Dendritic cell treated with granulocyte-macrophage colony-stimulating factor and Interleukin-4, amounts not matched to agents 40 ng/mL and 50 ng/mL, for 4 days (primary cell): ENCODE measurements at regions not wholly inside any gene's neighbourhood (a gene's known extent, or its start where the extent isn't known, plus 50 kb on each side); places are given as distances from the start of the nearest gene placed in this dataset.
"Not testable (repeated sequence)": the region's sequence is repeated elsewhere in the genome, so short reads cannot be mapped to it uniquely, and the experiment has no call there.

ENCODE experiments used
- H3K27ac Mint-ChIP-seq: one replicate; pipeline ENCODE4 v1.8.0; 2022; ENCODE audit warnings: mild to moderate bottlenecking, mixed read lengths
- H3K27me3 Mint-ChIP-seq: one replicate; pipeline ENCODE4 v1.8.0; 2022; ENCODE audit warnings: mild to moderate bottlenecking, mixed read lengths
- H3K36me3 Mint-ChIP-seq: one replicate; pipeline ENCODE4 v1.8.0; 2022; ENCODE audit warnings: low read depth, mixed read lengths
- H3K4me1 Mint-ChIP-seq: one replicate; pipeline ENCODE4 v1.8.0; 2022; ENCODE audit warnings: low read depth, mixed read lengths
- H3K4me3 Mint-ChIP-seq: one replicate; pipeline ENCODE4 v1.8.0; 2022; ENCODE audit warnings: mild to moderate bottlenecking, moderate library complexity, mixed read lengths
- H3K9me3 Mint-ChIP-seq: one replicate; pipeline ENCODE4 v1.8.0; 2022; ENCODE audit warnings: mixed read lengths
- intact Hi-C: fragments of 100-400 bp; cut with micrococcal nuclease; formaldehyde crosslinking; loops from one replicate; pipeline ENCODE4 v1.15.0; 2022

DNA sequence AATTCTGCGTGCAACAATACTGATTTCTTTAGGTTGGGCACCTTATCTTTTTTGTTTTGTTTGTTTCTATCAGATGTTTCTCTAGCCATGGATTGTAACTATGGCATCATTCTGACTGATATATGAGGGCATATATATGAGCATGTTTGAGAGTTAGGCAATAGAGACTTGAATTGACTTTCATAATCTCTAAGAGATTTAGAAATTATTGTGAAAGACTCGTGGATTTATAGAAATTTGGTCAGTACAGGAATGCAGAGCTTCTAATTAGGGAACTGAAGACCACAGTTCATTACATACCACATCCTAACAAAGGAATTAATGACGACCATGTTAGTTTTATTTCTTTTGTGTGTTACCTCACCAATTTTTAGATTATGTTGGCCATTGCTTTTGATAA is 546.0 kb upstream of the GRAMD2B start:
- Mint-ChIP-seq H3K4me1 (no peaks in the 10 kb centered on the region), H3K27me3 (no peaks in the 10 kb centered on the region), H3K4me3 (no peak overlapping the region), H3K27ac (no peak overlapping the region), H3K9me3 (peaks cover 62% of the 10 kb centered on the region), H3K36me3 (no peaks in the 10 kb centered on the region)
- intact Hi-C loops = no loop called here

DNA sequence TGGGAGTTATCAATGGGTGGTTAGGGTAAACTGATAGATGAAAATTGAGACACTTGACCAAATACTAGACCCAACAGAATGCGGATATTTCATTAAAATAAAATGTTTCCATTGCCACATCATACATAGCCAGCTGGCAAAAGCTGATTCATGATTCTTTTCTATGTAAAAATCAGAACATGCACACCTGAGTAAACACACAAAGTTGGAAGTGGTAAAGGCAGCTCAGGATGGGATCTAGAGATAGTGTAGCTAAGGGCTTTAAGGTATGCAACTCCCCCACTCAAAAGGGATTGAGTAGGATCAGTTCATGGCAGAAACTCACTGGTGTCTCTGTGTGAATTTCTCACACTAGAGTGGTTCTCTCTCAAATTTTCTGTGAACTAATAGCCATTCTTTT is 541.1 kb upstream of the GRAMD2B start:
- Mint-ChIP-seq H3K9me3 (peaks cover 37% of the 10 kb centered on the region), H3K4me1 (no peaks in the 10 kb centered on the region), H3K36me3 (no peaks in the 10 kb centered on the region), H3K4me3 (no peak overlapping the region), H3K27me3 (no peaks in the 10 kb centered on the region), H3K27ac (no peak overlapping the region)
- intact Hi-C loops = no loop called here

DNA sequence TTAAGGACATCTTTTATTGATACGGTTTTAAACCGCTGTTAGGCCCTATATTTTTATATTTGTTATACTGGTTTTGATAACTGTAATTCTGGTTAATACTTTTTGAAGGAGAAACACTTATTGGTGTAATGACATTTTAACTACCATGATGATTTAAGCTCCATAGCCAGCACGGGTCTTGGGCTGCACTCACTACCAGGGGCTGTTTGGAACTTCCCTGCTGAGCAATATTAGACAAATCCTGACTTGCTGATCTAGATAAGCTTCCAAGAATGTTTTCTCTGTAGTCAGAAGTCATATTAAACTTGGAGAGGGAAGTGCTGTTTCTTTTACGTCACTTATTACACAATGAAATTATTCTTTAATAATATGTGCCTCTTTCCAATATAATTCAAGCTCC is 540.0 kb upstream of the GRAMD2B start:
- H3K4me3 Mint-ChIP-seq = no peak overlapping the region
- no peaks in the 10 kb centered on the region for H3K36me3 Mint-ChIP-seq
- no peak overlapping the region for H3K27ac Mint-ChIP-seq
- H3K27me3 Mint-ChIP-seq = no peaks in the 10 kb centered on the region
- intact Hi-C loops = no loop called here
- no peaks in the 10 kb centered on the region for H3K4me1 Mint-ChIP-seq
- peaks cover 45% of the 10 kb centered on the region for H3K9me3 Mint-ChIP-seq

DNA sequence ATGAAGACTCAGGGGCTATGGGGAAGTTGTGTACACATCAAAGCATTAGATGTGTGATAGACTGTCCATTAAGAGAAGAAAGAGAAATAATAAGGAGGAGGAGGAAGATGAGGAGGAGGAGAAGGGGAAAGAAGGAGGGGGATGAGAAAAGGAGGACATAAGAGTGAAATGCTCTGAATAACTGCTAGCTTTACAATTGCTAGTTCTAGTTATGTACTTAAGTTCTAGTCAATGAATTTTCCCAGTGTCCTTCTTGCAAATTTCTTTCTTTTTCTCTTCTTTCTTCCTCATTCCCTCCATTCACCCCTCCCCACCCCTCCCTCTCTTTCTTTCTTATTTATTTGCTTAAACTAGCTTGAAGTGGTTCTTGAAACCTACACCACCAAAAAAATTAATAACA is 534.9 kb upstream of the GRAMD2B start:
- Mint-ChIP-seq H3K27ac (no peak overlapping the region), H3K9me3 (peaks cover 50% of the 10 kb centered on the region), H3K36me3 (no peaks in the 10 kb centered on the region)

DNA sequence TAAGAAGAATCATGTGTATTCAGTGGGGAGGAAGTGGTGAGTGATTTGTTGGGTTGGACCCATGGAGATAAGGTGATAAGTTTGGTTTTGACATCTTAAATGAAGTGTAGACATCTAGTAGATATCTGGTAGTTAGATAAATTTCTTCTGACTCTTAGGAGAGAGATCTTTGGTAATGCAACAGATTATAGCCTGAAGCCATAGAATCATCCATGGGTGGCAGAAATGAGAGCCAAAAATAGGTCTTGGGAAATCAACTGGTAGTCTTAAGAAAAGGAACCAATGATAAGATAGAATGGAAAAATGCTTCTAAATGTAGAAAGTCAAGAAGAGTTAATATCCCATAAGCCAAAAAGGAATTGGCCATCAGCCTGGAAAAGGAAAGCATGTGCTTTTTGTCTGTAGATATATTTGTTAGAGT is 532.7 kb upstream of the GRAMD2B start:
- intact Hi-C loops = no loop called here
- Mint-ChIP-seq H3K4me1 (no peaks in the 10 kb centered on the region), H3K4me3 (no peak overlapping the region), H3K9me3 (peaks cover 49% of the 10 kb centered on the region), H3K27ac (no peak overlapping the region), H3K27me3 (no peaks in the 10 kb centered on the region), H3K36me3 (no peaks in the 10 kb centered on the region)

More for the DNA sequence above, 534.9 kb upstream of the GRAMD2B start:
- no peaks in the 10 kb centered on the region for H3K27me3 Mint-ChIP-seq
- no peaks in the 10 kb centered on the region for H3K4me1 Mint-ChIP-seq
- intact Hi-C loops = no loop called here
- no peak overlapping the region for H3K4me3 Mint-ChIP-seq

DNA sequence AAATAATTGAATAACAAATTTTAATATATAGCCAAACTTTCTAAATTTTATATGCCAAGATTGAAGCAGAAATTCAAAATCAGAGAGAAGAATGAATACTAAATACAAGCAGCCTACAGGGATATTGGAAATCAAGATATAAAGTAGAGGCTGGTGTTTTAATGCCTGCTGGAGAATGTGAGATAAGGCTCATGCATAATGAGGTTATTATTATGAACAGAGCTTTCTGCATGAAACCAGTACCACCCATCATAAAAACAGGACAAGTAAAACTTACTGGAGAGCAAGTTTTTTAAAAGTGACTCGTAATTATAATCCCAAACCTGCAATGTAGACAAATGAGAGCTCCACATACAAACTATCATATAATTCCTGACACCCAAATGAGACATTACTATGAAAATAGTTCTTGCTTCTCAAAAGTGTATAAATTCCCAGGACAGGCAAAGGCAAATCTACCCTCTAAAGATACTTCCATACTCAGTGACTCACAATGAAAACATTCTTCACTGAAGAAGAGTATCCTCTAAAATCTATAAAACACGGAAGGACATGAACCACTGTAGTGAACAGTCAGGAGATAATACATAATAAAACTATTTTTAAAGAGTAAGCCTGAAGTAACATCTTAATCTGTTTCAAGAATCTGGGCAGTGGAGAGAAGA is 532.0 kb upstream of the GRAMD2B start:
- H3K9me3 Mint-ChIP-seq = peaks cover 49% of the 10 kb centered on the region
- intact Hi-C loops = no loop called here
- no peak overlapping the region for H3K27ac Mint-ChIP-seq
- H3K4me1 Mint-ChIP-seq = no peaks in the 10 kb centered on the region
- no peaks in the 10 kb centered on the region for H3K36me3 Mint-ChIP-seq
- H3K27me3 Mint-ChIP-seq = no peaks in the 10 kb centered on the region
- H3K4me3 Mint-ChIP-seq = no peak overlapping the region

DNA sequence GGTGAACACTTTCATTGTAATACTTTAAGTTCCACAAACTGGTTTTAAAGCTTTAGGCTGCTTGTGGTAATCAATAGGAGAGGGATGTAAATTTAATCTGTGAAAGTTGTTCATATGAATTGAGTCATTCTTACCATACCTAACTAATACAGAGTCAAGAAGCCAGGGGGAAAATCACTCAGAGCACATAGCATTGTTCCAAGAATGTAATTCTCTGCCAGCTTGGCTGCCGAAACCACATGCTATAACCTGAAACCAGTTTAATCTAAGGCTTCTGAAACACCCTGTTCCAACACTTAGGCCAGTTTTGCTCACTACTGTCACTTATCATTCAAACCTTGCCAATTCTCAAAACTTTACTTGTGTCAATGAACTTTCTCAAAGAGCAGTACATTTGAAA is 528.8 kb upstream of the GRAMD2B start:
- peaks cover 39% of the 10 kb centered on the region for H3K9me3 Mint-ChIP-seq
- H3K4me1 Mint-ChIP-seq = no peaks in the 10 kb centered on the region
- H3K36me3 Mint-ChIP-seq = no peaks in the 10 kb centered on the region
- intact Hi-C loops = no loop called here
- no peak overlapping the region for H3K4me3 Mint-ChIP-seq
- no peaks in the 10 kb centered on the region for H3K27me3 Mint-ChIP-seq
- no peak overlapping the region for H3K27ac Mint-ChIP-seq

DNA sequence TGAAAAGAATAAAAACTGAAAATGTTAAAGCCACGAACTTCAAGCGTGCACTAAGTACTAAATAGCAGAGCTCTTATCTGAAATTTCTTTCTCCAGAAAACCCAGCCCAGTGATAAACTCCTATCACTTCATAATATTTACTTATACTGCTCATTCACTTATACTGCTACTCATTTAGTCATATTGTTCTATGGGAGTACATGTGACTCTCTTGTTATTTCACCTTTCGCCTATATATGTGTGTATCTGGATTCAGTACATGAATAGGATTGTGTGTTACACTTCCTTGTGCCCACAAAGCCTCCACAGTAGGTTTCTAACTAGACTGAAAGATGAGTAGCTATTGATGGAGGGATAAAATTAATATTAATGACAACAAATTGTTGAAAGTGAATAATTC is 526.8 kb upstream of the GRAMD2B start:
- H3K4me1 Mint-ChIP-seq = no peaks in the 10 kb centered on the region
- no peaks in the 10 kb centered on the region for H3K36me3 Mint-ChIP-seq
- H3K9me3 Mint-ChIP-seq = peaks cover 43% of the 10 kb centered on the region
- H3K27ac Mint-ChIP-seq = no peak overlapping the region
- intact Hi-C loops = no loop called here
- no peak overlapping the region for H3K4me3 Mint-ChIP-seq
- H3K27me3 Mint-ChIP-seq = no peaks in the 10 kb centered on the region

DNA sequence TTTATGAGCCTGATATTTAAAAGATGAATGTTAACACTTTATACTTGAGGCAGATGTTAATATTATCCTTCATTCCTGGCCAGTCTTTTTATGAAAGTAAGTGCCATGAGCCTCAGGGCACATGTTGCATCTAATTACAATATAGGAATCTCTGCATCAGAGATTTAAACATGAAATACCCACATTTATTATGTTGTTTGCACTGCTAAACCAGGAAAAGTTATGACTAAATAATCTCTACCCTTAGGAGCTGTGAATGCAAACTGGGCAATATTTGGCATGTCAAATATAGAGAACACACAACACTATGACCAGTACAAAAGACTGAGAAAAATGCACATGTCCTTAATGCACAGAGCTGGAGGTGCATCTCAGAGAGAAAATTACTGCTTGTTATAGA is 526.1 kb upstream of the GRAMD2B start:
- intact Hi-C loops = no loop called here
- Mint-ChIP-seq H3K4me3 (no peak overlapping the region), H3K9me3 (peaks cover 43% of the 10 kb centered on the region), H3K27me3 (no peaks in the 10 kb centered on the region), H3K4me1 (no peaks in the 10 kb centered on the region), H3K27ac (no peak overlapping the region), H3K36me3 (no peaks in the 10 kb centered on the region)

DNA sequence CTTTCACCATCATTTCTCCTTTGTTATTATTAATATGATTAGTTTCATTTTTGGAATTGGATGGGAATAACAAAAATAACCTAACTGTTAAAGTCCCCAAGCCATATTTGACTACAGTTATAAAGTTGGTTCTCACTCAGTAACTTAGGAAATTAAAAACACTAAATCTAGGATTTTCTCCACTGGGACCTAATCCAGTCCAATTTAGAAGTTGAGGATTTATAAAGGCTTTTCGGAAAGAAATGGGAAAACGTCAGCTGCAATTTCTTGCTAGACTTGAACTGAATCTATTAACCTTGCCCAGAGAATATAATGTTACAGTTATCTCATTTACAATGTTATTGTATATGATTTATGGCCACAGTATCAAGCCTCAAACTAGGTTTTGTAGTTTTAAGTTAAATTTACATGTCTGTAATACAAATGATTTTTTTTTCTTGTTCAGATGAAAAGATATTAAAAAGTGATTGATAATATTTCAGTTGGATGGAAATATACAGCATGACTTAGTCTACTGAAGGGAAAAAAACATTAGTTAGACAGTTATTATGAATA is 524.3 kb upstream of the GRAMD2B start:
- H3K4me1 Mint-ChIP-seq = no peaks in the 10 kb centered on the region
- no peaks in the 10 kb centered on the region for H3K27me3 Mint-ChIP-seq
- H3K9me3 Mint-ChIP-seq = peaks cover 34% of the 10 kb centered on the region

DNA sequence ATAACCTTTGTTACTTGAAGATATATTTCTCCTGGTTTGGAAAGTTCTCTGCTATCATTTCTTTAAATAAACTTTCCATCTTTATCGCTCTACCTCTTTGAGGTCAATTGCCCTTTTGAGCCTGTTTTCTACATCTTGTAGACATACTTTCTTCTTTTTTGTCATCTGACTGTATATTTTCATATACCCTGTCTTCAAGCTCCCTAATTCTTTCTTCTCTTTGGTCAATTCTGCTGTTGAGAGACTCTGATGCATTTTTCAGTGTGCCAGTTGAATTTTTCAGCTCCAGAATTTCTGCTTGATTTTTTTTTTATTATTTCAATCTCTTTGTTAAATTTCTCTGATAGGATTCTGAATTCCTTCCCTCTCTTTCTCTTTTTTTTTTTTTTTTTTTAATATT is 511.2 kb upstream of the GRAMD2B start:
- no peaks in the 10 kb centered on the region for H3K36me3 Mint-ChIP-seq
- peaks cover 94% of the 10 kb centered on the region for H3K9me3 Mint-ChIP-seq
- no peak overlapping the region for H3K27ac Mint-ChIP-seq
- no peaks in the 10 kb centered on the region for H3K4me1 Mint-ChIP-seq
- H3K27me3 Mint-ChIP-seq = no peaks in the 10 kb centered on the region
- no peak overlapping the region for H3K4me3 Mint-ChIP-seq
- intact Hi-C loops = no loop called here

More for the DNA sequence above, 524.3 kb upstream of the GRAMD2B start:
- Mint-ChIP-seq H3K27ac (no peak overlapping the region), H3K4me3 (no peak overlapping the region), H3K36me3 (no peaks in the 10 kb centered on the region)
- intact Hi-C loops = no loop called here

DNA sequence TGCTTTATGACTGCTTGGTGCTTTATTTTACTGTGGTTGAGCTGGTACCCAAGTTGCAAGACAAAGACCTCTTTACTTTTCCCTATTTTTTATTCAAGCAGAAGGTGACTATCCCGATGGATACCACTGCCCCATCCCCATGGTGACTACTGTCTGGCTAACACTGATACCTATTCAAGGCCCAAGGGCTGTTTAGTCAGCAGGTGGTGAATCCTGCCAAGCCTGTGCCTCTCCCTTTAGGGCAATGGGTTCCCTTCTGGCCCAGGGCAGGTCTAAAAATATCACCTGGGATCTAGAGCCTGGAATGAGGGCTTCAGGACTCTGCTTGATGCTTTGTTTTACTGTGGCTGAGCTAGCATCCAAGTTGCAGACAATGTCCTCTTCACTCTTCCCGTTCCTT is 510.0 kb upstream of the GRAMD2B start:
- Mint-ChIP-seq H3K36me3 (no peaks in the 10 kb centered on the region), H3K4me3 (no peak overlapping the region), H3K27me3 (no peaks in the 10 kb centered on the region), H3K4me1 (no peaks in the 10 kb centered on the region), H3K27ac (no peak overlapping the region), H3K9me3 (peaks cover 89% of the 10 kb centered on the region)
- intact Hi-C loops = no loop called here

DNA sequence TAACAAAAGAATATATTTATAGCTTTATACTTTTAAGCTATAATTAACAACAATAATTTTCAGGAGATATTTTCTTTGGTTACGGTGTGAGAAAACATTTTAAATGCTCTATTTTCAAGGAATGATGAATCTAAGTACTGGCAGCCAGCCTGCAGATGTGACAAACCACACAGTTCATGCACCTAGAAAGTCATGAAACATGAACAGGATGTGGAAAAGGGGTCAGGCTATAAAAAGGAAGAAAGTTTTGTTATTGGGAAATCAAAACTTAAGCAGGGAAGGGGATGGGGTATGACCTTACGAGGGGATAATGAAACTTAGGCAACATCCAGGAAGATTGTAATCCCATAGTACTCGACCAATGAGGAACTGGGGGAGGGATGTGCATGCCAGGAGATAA is 508.7 kb upstream of the GRAMD2B start:
- H3K4me1 Mint-ChIP-seq = no peaks in the 10 kb centered on the region
- H3K4me3 Mint-ChIP-seq = no peak overlapping the region
- H3K27me3 Mint-ChIP-seq = no peaks in the 10 kb centered on the region
- no peaks in the 10 kb centered on the region for H3K36me3 Mint-ChIP-seq
- intact Hi-C loops = no loop called here
- H3K9me3 Mint-ChIP-seq = peaks cover 81% of the 10 kb centered on the region
- no peak overlapping the region for H3K27ac Mint-ChIP-seq

DNA sequence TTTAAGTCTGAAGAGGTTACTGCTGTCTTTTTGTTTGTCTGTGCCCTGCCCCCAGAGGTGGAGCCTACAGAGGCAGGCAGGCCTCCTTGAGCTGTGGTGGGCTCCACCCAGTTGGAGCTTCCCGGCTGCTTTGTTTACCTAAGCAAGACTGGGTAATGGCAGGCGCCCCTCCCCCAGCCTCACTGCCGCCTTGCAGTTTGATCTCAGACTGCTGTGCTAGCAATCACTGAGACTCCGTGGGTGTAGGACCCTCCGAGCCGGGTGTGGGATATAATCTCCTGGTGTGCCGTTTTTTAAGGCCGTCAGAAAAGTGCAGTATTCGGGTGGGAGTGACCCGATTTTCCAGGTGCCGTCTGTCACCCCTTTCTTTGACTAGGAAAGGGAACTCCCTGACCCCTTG is 499.3 kb upstream of the GRAMD2B start:
- H3K27ac Mint-ChIP-seq, H3K4me3 Mint-ChIP-seq, intact Hi-C loops, H3K4me1 Mint-ChIP-seq, H3K27me3 Mint-ChIP-seq, H3K36me3 Mint-ChIP-seq: not testable (repeated sequence)
- peaks cover 70% of the 10 kb centered on the region for H3K9me3 Mint-ChIP-seq

DNA sequence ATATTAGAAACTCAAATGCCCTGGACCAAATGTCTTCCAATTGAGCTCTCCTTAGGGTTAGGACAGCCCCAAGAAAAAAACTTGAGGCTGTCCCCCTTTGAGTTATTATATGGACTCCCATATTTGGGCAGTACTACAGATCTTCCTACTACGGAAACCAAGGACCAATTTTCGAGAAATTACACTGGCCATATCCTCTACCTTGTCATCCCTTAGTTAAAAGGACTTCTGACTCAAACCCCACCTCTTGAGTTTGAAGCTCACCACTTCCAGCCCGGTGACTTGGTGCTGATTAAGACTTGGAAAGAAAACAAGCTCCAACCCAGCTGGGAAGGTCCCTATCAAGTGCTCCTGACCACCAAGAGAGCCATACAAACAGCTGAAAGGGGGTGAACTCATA is 497.0 kb upstream of the GRAMD2B start:
- H3K4me3 Mint-ChIP-seq = no peak overlapping the region
- intact Hi-C loops = no loop called here
- peaks cover 73% of the 10 kb centered on the region for H3K9me3 Mint-ChIP-seq
- no peak overlapping the region for H3K27ac Mint-ChIP-seq
- H3K27me3 Mint-ChIP-seq = no peaks in the 10 kb centered on the region
- H3K4me1 Mint-ChIP-seq = no peaks in the 10 kb centered on the region
- no peaks in the 10 kb centered on the region for H3K36me3 Mint-ChIP-seq
